SK-N-MC (cell line): ENCODE measurements at regions not wholly inside any gene's neighbourhood (a gene's known extent, or its start where the extent isn't known, plus 50 kb on each side); places are given as distances from the start of the nearest gene placed in this dataset.

Experiments used
- EZH2 ChIP-seq: fragments of 200-600 bp; sonication (generic); IDR thresholded peaks from one replicate; pipeline ENCODE4 v1.6.1; 2017; ENCODE audit warnings: antibody characterized with exemption
- FOXP2 ChIP-seq: optimal IDR thresholded peaks from 2 replicates; pipeline ENCODE3; 2011; ENCODE audit warnings: mild to moderate bottlenecking, moderate library complexity; ENCODE audit not compliant: insufficient read depth; ENCODE audit errors: extremely low read length, control extremely low read depth
- POLR2AphosphoS5 ChIP-seq: IDR thresholded peaks from 2 replicates; pipeline ENCODE4 v1.6.1; 2012; ENCODE audit warnings: mild to moderate bottlenecking, low read depth, low read length, borderline replicate concordance

DNA sequence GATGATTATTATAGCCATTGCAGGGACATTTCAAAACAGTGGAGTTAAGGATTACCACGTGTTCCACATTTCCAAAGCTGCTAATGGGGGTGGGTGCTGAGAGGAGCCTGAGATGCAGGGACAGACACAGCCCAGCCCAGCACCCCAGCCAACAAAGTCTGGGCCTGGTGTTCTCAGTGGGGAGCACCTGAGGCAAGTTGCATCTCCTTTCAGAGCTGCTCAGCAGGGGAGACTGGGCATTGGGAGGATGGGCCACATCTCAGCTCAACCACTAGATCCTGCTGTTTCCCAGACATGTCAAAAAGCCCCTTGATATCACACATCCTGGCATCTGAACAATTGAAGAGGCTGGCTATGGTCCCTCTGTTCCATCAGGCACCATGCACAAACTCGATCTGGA lies 458.0 kb upstream of the KIRREL3 start:
- TF ChIP-seq EZH2 = no peak
- TF ChIP-seq POLR2AphosphoS5 = no peak
- no peak for TF ChIP-seq FOXP2
